GM12801 (cell line): ENCODE measurements at regions not wholly inside any gene's neighbourhood (a gene's known extent, or its start where the extent isn't known, plus 50 kb on each side); places are given as distances from the start of the nearest gene placed in this dataset.

Experiments used
- CTCF ChIP-seq: IDR thresholded peaks from one replicate; pipeline ENCODE4 v1.5.1; 2011; ENCODE audit warnings: control low read depth; ENCODE audit not compliant: insufficient read length; ENCODE audit errors: extremely low read depth

DNA sequence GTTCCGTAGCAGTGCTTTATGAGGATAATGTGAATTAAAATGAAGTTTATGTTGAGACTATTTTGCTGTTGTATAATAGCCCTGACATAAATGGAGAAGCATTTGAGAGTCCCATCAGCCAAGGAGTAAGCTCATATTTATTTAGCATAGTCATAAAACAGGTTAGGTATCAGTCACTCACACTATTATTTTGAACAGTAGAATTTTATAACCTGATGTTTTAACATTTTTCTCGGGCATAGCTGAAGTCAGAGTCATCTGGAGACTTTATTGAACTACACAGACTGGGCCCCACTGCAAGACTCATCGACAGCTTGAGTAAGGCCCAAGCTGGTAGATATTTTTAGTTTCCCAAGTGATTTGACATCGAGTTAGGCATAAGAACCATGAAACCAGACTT lies 620.3 kb upstream of the WWC1 start:
- no peak for TF ChIP-seq CTCF

- TF ChIP-seq CTCF: no peak
These were observed 617.5 kb upstream of the WWC1 start for GRCh38 chr5:167673942-167674341.

DNA sequence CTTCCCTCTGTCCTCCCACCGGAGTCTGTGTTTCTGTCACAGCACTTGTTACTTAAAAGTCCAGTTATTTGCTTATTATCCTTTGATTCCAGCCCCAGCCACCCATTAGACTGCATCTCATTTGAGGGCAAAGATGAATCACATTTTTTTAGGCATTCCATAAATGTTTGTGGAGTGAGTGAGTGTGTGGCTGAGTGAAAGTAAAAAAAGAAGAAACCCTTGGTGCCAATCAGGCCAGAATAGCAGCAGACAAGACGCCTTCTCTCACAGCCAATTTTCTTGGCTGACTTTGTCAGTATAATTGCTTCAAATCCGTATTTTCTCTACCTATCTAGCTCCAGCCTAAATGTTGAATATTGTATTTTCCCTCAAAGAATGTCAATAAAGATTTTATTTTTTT lies 613.0 kb upstream of the WWC1 start:
- TF ChIP-seq CTCF: no peak

DNA sequence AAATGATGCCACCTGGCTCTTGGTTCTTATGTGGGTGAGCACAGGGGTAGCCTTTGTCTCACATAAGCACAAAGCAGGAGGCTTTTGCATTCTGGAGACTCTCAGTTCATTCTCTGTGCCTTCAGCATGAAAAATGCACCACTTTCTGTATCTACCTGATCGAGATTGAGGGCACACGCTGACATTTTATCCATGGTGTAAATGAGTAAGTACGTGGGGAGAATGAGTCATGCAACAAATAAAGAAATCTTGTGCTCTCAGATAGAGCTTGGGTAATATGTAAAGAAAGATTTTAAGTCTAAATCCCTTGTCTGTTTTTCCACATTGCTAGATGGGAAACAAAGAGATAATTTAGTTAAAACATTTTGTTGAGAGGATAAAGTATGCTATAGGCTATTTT lies 607.2 kb upstream of the WWC1 start:
- no peak for TF ChIP-seq CTCF

- no peak for TF ChIP-seq CTCF
These were observed 602.9 kb upstream of the WWC1 start for GRCh38 chr5:167688341-167689130.

DNA sequence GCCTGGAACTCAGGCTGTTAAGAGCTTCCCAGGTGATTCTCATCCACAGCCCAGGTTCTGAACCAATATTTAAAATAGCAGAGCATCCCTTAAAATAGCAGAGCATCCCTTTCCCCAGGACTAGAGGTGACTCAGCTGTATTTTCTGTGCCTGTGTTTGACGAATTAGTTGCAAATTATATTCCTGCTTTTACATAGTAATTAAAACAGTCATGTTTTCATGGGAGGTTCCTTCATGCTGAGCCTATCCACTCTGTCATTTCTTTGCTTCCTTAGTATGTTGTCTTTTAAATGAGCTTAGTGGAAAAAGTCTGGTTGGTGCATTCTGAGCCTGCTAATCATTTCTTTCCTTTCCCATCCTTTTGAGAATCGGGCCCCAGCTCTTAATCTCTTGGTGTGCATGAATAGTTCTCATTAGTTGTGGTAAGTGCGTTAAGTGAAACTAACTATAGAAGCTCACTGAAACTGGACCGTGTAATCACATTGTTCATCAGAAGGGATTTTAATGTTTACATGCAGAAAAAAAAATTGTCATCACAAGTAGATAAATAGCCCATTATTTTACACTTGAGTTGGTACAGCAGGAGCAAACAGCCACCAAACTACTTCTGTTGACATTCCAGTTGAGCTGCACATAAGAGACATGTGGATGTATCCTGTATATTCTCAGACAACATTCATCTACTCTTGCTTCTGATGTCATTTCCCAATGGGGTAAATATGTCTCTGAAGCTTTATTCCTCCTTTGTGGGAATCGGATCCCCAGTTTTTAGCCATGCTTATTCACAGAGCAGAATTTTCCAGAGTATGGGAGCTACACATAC lies 596.9 kb upstream of the WWC1 start:
- TF ChIP-seq CTCF: no peak

- no peak for TF ChIP-seq CTCF
These were observed 594.7 kb upstream of the WWC1 start for GRCh38 chr5:167696558-167697314.
